GM13977 (cell line): ENCODE measurements at regions not wholly inside any gene's neighbourhood (a gene's known extent, or its start where the extent isn't known, plus 50 kb on each side); places are given as distances from the start of the nearest gene placed in this dataset.

Source experiments
- DNase-seq: peaks from one replicate; pipeline ENCODE4 v3.0.0; 2012; ENCODE audit warnings: low spot score
- in situ Hi-C: fragments of 300-500 bp; cut with MboI; formaldehyde crosslinking; loops from one replicate; pipeline ENCODE4 v1.12.0; 2022; ENCODE audit warnings: low sequenced_read_pairs, low pct_unique_long_range_greater_than_20kb, mixed read lengths, inconsistent platforms; ENCODE audit not compliant: unreplicated experiment
- TF ChIP-seq, protein P1 (sequence below): IDR thresholded peaks from 2 replicates; pipeline ENCODE4 v1.5.1; 2012; ENCODE audit warnings: mild to moderate bottlenecking, control low read depth; ENCODE audit not compliant: insufficient read depth; ENCODE audit errors: extremely low read depth, missing control alignments

DNA sequence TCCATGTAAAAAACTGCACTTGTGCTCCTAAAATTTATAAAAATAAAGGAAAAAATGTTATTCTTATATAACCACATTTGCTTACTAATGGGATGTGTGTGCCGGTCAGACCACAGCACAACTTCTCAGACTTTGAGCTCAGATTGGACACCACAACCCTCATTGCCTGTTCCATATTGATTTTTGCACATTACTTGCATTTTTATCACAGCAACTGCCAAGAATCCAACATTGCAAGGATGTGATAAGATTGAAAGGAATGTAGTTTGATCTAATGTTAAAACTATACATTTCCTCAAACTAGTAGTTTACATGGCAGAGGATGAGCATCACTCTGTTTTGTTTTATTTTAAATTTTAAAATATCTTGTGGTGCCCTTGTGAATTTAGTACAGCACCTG is 227.8 kb downstream of the KDR start:
- TF ChIP-seq, protein P1, sequence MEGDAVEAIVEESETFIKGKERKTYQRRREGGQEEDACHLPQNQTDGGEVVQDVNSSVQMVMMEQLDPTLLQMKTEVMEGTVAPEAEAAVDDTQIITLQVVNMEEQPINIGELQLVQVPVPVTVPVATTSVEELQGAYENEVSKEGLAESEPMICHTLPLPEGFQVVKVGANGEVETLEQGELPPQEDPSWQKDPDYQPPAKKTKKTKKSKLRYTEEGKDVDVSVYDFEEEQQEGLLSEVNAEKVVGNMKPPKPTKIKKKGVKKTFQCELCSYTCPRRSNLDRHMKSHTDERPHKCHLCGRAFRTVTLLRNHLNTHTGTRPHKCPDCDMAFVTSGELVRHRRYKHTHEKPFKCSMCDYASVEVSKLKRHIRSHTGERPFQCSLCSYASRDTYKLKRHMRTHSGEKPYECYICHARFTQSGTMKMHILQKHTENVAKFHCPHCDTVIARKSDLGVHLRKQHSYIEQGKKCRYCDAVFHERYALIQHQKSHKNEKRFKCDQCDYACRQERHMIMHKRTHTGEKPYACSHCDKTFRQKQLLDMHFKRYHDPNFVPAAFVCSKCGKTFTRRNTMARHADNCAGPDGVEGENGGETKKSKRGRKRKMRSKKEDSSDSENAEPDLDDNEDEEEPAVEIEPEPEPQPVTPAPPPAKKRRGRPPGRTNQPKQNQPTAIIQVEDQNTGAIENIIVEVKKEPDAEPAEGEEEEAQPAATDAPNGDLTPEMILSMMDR, result no peak
- in situ Hi-C loops, result no loop called here
- DNase-seq, result no peak

GRCh38 chr4:54882616-54883015 is 224.9 kb downstream of the KIT start:
- no peak for DNase-seq
- TF ChIP-seq, protein P1, result no peak
- in situ Hi-C loops, result no loop called here

DNA sequence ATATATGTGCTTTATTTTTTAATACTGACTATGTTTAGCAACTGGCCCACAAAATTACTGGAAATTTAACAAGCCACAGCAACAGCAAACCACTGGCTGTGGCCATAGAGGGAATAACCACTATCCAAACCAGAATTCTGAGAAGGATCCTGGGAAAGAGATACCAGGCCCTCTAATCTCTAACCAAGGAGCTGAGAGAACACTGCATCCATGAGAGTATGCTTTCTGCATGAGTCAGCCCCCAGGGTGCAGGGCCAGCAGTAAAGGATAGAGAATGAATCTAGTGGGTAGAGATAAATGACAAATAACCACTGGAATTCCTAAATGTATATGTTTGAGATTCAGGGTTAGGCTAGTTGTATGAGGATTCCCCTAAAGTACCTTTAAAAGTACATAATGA is 221.8 kb downstream of the KIT start:
- in situ Hi-C loops, result no loop called here
- no peak for DNase-seq
- TF ChIP-seq, protein P1, result no peak

DNA sequence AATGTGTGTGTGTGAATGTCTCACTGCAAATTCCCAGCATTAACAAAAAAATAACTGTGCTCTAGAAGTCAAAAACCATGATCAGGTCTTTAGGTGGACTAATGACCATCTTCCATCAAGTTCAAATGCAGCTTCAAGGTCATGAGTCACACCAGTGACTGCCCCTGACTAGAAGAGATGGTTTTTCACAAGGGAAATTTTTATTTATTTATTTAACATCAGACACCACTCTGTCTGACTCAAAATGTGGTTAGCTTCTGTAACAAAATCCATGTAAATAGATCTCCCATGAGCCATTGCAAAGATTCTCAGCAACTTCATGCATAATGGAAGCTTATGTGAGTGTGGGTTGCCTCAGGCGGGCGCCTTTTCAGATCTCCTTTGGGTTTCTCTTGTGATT is 219.2 kb downstream of the KIT start:
- in situ Hi-C loops, result no loop called here
- DNase-seq, result no peak
- TF ChIP-seq, protein P1, result no peak

GRCh38 chr4:54872261-54872660 is 214.5 kb downstream of the KIT start:
- TF ChIP-seq, protein P1, result no peak
- DNase-seq, result no peak
- in situ Hi-C loops, result no loop called here

GRCh38 chr4:54863571-54864255 is 206.0 kb downstream of the KIT start:
- TF ChIP-seq, protein P1, result no peak
- in situ Hi-C loops, result no loop called here
- DNase-seq, result no peak
